ENCODE measurements at regions not wholly inside any gene's neighbourhood (a gene's known extent, or its start where the extent isn't known, plus 50 kb on each side); places are given as distances from the start of the nearest gene placed in this dataset.

DNA sequence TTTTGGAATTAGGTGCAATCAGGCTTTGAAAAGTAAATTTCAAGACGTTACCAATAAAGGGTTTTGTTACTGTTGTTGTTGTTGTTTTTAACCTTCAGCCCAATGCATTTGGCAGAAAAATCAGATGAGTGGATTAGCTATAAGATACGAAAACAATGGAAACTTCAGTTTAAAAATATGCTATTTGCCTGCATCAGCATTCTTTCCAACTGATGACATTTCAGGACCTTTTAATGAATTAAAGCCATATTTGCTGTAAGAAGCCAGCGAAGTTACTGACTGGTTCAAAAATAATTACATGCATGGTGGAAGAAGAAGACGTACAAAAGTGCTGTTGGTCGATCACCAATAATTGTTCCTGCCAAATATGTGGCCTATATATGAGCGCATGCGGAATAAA, 639.3 kb upstream of the SOX11 start:
- H3K27ac Mint-ChIP-seq (ENCODE audit: unreplicated experiment), result no peak overlapping the region
- no peak overlapping the region for H3K4me3 Mint-ChIP-seq (ENCODE audit: unreplicated experiment)
- peaks cover 7% of the 10 kb centered on the region for H3K9me3 Mint-ChIP-seq (ENCODE audit: unreplicated experiment)
- H3K27me3 Mint-ChIP-seq (ENCODE audit: unreplicated experiment), result no peaks in the 10 kb centered on the region
- no peaks in the 10 kb centered on the region for H3K4me1 Mint-ChIP-seq (ENCODE audit: unreplicated experiment)
- H3K36me3 Mint-ChIP-seq (ENCODE audit: unreplicated experiment), result no peaks in the 10 kb centered on the region
- no peak for DNase-seq (ENCODE audit: extremely low spot score, unreplicated experiment)
- TF ChIP-seq, protein P1, sequence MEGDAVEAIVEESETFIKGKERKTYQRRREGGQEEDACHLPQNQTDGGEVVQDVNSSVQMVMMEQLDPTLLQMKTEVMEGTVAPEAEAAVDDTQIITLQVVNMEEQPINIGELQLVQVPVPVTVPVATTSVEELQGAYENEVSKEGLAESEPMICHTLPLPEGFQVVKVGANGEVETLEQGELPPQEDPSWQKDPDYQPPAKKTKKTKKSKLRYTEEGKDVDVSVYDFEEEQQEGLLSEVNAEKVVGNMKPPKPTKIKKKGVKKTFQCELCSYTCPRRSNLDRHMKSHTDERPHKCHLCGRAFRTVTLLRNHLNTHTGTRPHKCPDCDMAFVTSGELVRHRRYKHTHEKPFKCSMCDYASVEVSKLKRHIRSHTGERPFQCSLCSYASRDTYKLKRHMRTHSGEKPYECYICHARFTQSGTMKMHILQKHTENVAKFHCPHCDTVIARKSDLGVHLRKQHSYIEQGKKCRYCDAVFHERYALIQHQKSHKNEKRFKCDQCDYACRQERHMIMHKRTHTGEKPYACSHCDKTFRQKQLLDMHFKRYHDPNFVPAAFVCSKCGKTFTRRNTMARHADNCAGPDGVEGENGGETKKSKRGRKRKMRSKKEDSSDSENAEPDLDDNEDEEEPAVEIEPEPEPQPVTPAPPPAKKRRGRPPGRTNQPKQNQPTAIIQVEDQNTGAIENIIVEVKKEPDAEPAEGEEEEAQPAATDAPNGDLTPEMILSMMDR (IDR thresholded peaks at IDR 0.05), result no peak

DNA sequence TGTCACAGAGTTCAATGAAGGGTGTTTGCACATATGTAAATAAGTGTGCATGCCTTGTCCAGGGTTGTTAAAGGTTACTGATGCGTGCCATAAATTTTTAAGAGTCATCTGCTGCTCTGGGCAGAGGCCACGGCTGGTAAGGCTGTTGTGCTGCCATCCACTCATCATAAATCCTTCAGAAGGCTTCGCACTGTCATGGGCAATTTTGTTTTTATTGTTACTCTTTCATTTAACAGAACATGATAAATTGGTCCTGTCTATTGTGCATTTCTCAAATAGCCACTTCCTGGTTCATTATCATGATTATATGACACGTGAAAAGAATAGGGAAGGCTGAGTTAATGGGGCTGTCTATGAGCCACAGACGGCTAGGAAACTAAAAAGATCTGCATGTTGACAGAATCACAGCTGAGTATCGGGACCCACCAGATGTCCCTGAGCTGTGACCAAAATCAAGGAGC, 634.3 kb upstream of the SOX11 start:
- TF ChIP-seq, protein P1 (IDR thresholded peaks at IDR 0.05), result no peak
- H3K4me3 Mint-ChIP-seq (ENCODE audit: unreplicated experiment), result no peak overlapping the region
- no peaks in the 10 kb centered on the region for H3K9me3 Mint-ChIP-seq (ENCODE audit: unreplicated experiment)
- DNase-seq (ENCODE audit: extremely low spot score, unreplicated experiment), result no peak
- H3K36me3 Mint-ChIP-seq (ENCODE audit: unreplicated experiment), result no peaks in the 10 kb centered on the region
- H3K27me3 Mint-ChIP-seq (ENCODE audit: unreplicated experiment), result no peaks in the 10 kb centered on the region
- H3K27ac Mint-ChIP-seq (ENCODE audit: unreplicated experiment), result no peak overlapping the region
- no peaks in the 10 kb centered on the region for H3K4me1 Mint-ChIP-seq (ENCODE audit: unreplicated experiment)

DNA sequence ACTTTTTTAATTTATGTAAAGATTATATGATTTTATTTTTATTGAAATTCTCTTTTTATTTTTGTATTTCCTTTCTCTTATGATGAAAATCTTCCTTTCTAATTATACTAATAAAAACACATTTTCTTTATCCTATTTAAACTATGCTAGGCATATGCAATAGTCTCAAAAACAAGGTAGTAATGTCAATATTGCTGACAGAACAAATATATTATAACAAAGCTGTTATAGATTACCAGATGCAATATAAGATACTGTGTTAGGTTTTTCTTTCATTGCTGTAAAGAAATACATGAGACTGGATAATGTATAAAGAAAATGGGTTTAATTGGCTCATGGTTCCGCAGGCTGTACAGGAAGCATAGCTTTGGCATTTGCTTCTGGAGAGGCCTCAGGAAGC, 631.2 kb upstream of the SOX11 start:
- no peaks in the 10 kb centered on the region for H3K27me3 Mint-ChIP-seq (ENCODE audit: unreplicated experiment)
- peaks cover 11% of the 10 kb centered on the region for H3K9me3 Mint-ChIP-seq (ENCODE audit: unreplicated experiment)
- DNase-seq (ENCODE audit: extremely low spot score, unreplicated experiment), result no peak
- H3K4me1 Mint-ChIP-seq (ENCODE audit: unreplicated experiment), result no peaks in the 10 kb centered on the region
- TF ChIP-seq, protein P1 (IDR thresholded peaks at IDR 0.05), result no peak
- no peak overlapping the region for H3K4me3 Mint-ChIP-seq (ENCODE audit: unreplicated experiment)
- H3K36me3 Mint-ChIP-seq (ENCODE audit: unreplicated experiment), result no peaks in the 10 kb centered on the region
- H3K27ac Mint-ChIP-seq (ENCODE audit: unreplicated experiment), result no peak overlapping the region

DNA sequence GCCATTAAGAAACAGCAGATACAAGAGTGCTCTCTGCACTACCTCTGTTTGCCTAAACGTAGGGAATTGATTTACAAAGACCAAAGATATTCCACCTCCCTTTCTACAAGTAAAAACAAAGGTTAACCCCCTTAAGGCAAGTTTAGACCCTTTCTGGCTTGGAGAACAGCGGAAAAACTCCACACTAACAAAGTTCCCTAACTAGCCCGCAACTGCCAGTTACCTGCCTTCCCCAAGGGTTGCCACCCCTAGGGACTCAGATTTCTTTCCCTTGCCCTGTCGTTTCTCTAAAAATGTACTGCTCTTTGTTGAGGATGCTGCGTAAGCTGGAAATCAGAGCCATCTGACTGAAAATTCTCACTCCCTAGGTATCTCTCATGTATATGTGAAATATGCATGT, 627.5 kb upstream of the SOX11 start:
- TF ChIP-seq, protein P1 (IDR thresholded peaks at IDR 0.05), result no peak
- Mint-ChIP-seq H3K4me1 (ENCODE audit: unreplicated experiment) (no peaks in the 10 kb centered on the region), H3K4me3 (ENCODE audit: unreplicated experiment) (no peak overlapping the region), H3K36me3 (ENCODE audit: unreplicated experiment) (no peaks in the 10 kb centered on the region), H3K27ac (ENCODE audit: unreplicated experiment) (no peak overlapping the region), H3K9me3 (ENCODE audit: unreplicated experiment) (peaks cover 18% of the 10 kb centered on the region), H3K27me3 (ENCODE audit: unreplicated experiment) (no peaks in the 10 kb centered on the region)
- DNase-seq (ENCODE audit: extremely low spot score, unreplicated experiment), result no peak

DNA sequence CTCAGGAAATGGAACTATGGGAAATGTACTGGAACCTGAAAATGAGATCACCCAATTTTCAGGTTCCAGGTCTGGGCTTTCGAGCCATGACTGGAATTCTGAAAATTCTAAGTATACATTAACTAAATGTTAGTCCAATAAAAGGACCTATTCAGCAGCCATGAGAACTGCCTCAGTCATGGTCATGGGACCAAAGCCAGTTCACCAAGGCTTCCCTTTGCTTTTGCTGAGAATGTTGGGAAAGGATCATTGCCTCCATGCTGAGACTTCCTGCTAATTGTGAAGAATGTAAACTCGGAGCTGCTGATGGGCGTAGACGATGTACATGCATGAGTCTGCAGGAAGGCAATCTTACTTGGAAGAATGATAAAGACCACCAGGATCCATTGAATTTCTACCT, 624.4 kb upstream of the SOX11 start:
- peaks cover 24% of the 10 kb centered on the region for H3K9me3 Mint-ChIP-seq (ENCODE audit: unreplicated experiment)
- H3K4me1 Mint-ChIP-seq (ENCODE audit: unreplicated experiment), result no peaks in the 10 kb centered on the region
- H3K27ac Mint-ChIP-seq (ENCODE audit: unreplicated experiment), result no peak overlapping the region
- H3K27me3 Mint-ChIP-seq (ENCODE audit: unreplicated experiment), result no peaks in the 10 kb centered on the region
- TF ChIP-seq, protein P1 (IDR thresholded peaks at IDR 0.05), result no peak
- no peaks in the 10 kb centered on the region for H3K36me3 Mint-ChIP-seq (ENCODE audit: unreplicated experiment)
- no peak overlapping the region for H3K4me3 Mint-ChIP-seq (ENCODE audit: unreplicated experiment)
- DNase-seq (ENCODE audit: extremely low spot score, unreplicated experiment), result no peak

Measured in osteocyte (in vitro differentiated cells).